HFFc6 (cell line): ENCODE measurements at regions not wholly inside any gene's neighbourhood (a gene's known extent, or its start where the extent isn't known, plus 50 kb on each side); places are given as distances from the start of the nearest gene placed in this dataset.

ENCODE experiments used
- DNase-seq: peaks from one replicate; pipeline ENCODE4 v3.0.0-alpha.2; 2018
- H3K27ac Mint-ChIP-seq: 2 replicates; pipeline ENCODE4 v1.8.0; 2020; ENCODE audit warnings: mild to moderate bottlenecking, mixed read lengths
- H3K27me3 Mint-ChIP-seq: 2 replicates; pipeline ENCODE4 v1.8.0; 2021; ENCODE audit warnings: mild to moderate bottlenecking, moderate library complexity, mixed read lengths; ENCODE audit not compliant: insufficient read depth
- H3K36me3 Mint-ChIP-seq: 2 replicates; pipeline ENCODE4 v1.8.0; 2021; ENCODE audit warnings: low read depth, mixed read lengths
- H3K4me1 Mint-ChIP-seq: 2 replicates; pipeline ENCODE4 v1.8.0; 2020; ENCODE audit warnings: low read depth, mixed read lengths
- H3K4me3 Mint-ChIP-seq: 2 replicates; pipeline ENCODE4 v1.8.0; 2020; ENCODE audit warnings: mild to moderate bottlenecking, moderate library complexity, mixed read lengths
- H3K9me3 Mint-ChIP-seq: 2 replicates; pipeline ENCODE4 v1.8.0; 2020; ENCODE audit warnings: mild to moderate bottlenecking, mixed read lengths
- CTCF ChIP-seq: fragments of 200-600 bp; sonication (generic); IDR thresholded peaks from 2 replicates; pipeline ENCODE4 v1.5.0; 2021; ENCODE audit warnings: antibody characterized with exemption, mild to moderate bottlenecking

- no peaks in the 10 kb centered on the region for H3K36me3 Mint-ChIP-seq
- no peaks in the 10 kb centered on the region for H3K27me3 Mint-ChIP-seq
- no peak overlapping the region for H3K27ac Mint-ChIP-seq
- no peak overlapping the region for H3K4me3 Mint-ChIP-seq
- DNase-seq = peak; percentile 10
- no peak for TF ChIP-seq CTCF
- no peaks in the 10 kb centered on the region; the same call in 1 of the 2 replicates for H3K9me3 Mint-ChIP-seq
- H3K4me1 Mint-ChIP-seq = 0 out of 2 replicates have a peak, but pooled peaks cover 8% of the 10 kb centered on the region
Measured at GRCh38 chr11:26028393-26028911, 303.5 kb upstream of the ANO3 start.

GRCh38 chr11:26030399-26030798 lies 301.5 kb upstream of the ANO3 start:
- H3K27ac Mint-ChIP-seq = no peak overlapping the region
- H3K4me3 Mint-ChIP-seq = no peak overlapping the region
- no peaks in the 10 kb centered on the region; the same call in 1 of the 2 replicates for H3K9me3 Mint-ChIP-seq
- H3K36me3 Mint-ChIP-seq = no peaks in the 10 kb centered on the region
- no peak for TF ChIP-seq CTCF
- H3K4me1 Mint-ChIP-seq = 0 out of 2 replicates have a peak, but pooled peaks cover 8% of the 10 kb centered on the region
- no peak for DNase-seq
- H3K27me3 Mint-ChIP-seq = no peaks in the 10 kb centered on the region

- H3K4me3 Mint-ChIP-seq = no peak overlapping the region
- H3K27ac Mint-ChIP-seq = no peak overlapping the region
- H3K36me3 Mint-ChIP-seq = no peaks in the 10 kb centered on the region
- no peaks in the 10 kb centered on the region; the same call in 1 of the 2 replicates for H3K9me3 Mint-ChIP-seq
- no peak for DNase-seq
- H3K4me1 Mint-ChIP-seq = 0 out of 2 replicates have a peak, but pooled peaks cover 8% of the 10 kb centered on the region
- no peak for TF ChIP-seq CTCF
- no peaks in the 10 kb centered on the region for H3K27me3 Mint-ChIP-seq
Measured at GRCh38 chr11:26032241-26032640, 299.7 kb upstream of the ANO3 start.

- DNase-seq = no peak
- Mint-ChIP-seq H3K36me3 (no peaks in the 10 kb centered on the region), H3K4me3 (no peak overlapping the region), H3K27ac (no peak overlapping the region), H3K27me3 (no peaks in the 10 kb centered on the region), H3K4me1 (no peaks in the 10 kb centered on the region), H3K9me3 (no peaks in the 10 kb centered on the region; the same call in 1 of the 2 replicates)
- TF ChIP-seq CTCF = no peak
Measured at GRCh38 chr11:26035696-26036095, 296.2 kb upstream of the ANO3 start.

GRCh38 chr11:26037716-26038115 lies 294.2 kb upstream of the ANO3 start:
- H3K9me3 Mint-ChIP-seq = no peaks in the 10 kb centered on the region; the same call in 1 of the 2 replicates
- no peak for TF ChIP-seq CTCF
- no peaks in the 10 kb centered on the region for H3K27me3 Mint-ChIP-seq
- no peaks in the 10 kb centered on the region for H3K4me1 Mint-ChIP-seq
- H3K27ac Mint-ChIP-seq = no peak overlapping the region
- H3K36me3 Mint-ChIP-seq = no peaks in the 10 kb centered on the region
- no peak for DNase-seq
- no peak overlapping the region for H3K4me3 Mint-ChIP-seq
